Hematopoietic multipotent progenitor cell treated with erythropoietin and hydrocortisone succinate and interleukin-3 and kit ligand, for 6 days (in vitro differentiated cells): ENCODE measurements at regions not wholly inside any gene's neighbourhood (a gene's known extent, or its start where the extent isn't known, plus 50 kb on each side); places are given as distances from the start of the nearest gene placed in this dataset.
"Not testable (repeated sequence)": the region's sequence is repeated elsewhere in the genome, so short reads cannot be mapped to it uniquely, and the experiment has no call there.

ENCODE experiments used
- DNase-seq: peaks from one replicate; pipeline ENCODE4 v3.0.0-alpha.2; 2015

DNA sequence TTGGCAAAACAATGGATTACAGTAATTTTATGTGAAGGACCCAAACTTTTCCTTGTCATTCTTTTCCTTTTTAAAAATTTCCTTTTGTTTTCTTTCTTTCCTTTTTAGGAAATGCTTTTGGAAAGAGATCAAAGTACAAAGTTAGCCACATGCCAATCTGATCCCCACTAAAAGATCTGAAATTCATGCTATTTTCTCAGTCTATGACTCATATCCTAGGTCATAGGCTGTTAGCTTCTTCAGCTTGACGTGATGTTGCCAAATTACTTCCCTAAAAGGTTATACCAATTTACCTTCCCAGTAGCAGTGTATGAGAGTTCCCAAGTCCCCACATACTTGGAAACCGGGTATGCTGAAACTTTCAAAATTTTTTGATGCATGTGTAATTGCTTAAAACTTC is 355.3 kb downstream of the INSIG2 start:
- no peak for DNase-seq

DNA sequence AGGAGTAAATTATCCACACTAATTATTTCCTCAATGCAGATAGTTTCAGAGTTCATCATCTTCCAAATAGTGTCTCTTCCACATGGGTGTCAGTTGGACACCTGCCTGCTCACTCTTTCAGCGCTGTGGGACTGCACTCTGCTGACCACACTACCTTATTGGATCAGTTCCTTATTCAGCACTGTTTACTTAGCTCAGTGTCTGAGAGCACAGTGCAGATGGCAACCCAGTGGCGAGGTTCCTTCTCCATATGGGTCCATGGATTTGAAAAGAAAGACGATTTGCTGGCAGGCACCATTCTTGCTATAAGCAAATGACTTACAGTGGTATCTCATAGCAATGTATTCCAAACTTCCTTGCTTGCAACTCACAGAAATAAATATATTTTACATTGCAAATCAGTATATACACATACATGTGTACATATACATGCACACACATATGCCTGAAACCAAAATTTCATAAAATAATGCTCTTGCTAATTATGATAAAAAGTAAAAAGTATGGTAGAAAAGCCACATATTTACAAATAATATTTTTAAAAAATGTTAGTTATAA is 354.8 kb downstream of the INSIG2 start:
- no peak for DNase-seq

DNA sequence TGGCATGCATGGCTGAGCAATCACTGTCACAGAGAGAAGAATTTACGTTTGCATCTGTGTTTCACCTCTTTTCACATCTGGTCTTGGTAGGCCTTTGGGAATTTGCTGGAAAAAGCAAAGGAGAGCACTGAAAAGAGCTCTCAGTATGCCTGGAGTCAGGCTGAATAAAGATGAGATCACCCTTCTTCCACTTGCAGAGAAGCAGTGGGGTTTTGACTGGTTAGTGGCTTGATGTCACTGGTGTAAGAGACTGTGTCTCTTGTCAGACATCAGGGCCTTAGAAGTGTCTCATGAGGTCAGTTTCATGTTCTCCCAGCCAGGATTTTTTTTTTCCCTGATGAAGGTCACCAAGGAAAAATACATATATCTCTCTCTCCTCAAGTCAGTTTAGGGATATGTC is 353.8 kb downstream of the INSIG2 start:
- no peak for DNase-seq

DNA sequence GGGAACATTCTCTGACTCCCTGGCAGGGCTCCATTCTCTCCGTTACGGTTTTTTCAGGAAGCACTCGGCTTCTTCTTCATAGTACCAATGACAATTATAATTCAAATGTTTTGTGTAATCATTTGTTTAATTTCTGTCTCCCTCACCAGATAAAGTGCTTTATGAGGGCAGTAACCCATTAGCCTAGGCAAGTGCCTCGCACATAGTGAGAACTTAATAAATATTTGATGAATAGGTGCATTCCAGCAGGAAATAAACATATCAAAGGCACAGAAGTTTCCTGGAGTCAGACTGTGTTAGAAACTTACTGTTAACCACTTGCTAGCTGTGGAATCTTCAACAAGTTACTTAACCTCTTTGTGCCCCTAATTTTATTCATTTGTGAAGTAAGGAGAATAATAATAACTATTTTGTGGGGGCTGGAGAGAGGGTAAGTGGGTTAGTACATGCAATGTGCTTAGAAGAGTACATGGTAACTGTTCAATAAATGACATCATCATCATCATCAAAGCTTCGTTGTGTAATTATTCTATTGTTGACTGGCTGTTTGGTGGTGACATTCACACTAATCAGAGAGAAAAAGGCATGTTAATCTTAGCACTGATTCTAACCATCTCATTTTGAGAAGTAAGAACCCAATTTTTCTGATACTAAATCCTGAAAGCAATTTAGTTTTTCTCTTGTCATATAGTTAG is 352.3 kb downstream of the INSIG2 start:
- no peak for DNase-seq

DNA sequence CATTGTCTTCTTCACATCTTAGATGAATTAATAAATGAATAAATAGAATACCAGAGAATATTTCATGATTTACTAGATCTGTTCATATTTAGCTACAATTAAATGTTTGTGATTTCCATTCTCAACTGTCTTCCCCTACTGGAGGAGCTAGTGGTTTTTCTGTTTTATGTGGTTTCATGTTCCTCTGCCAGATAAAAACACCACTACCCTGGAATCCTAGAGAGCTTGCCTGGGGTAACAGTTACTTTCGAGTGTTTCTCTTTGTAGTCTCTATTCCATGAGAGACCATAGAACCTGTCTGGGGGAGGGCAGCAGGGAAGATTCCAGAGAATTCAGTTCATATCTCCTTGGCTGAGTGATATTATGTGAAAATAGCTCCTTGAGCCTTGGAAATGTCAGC is 349.2 kb downstream of the INSIG2 start:
- no peak for DNase-seq

DNA sequence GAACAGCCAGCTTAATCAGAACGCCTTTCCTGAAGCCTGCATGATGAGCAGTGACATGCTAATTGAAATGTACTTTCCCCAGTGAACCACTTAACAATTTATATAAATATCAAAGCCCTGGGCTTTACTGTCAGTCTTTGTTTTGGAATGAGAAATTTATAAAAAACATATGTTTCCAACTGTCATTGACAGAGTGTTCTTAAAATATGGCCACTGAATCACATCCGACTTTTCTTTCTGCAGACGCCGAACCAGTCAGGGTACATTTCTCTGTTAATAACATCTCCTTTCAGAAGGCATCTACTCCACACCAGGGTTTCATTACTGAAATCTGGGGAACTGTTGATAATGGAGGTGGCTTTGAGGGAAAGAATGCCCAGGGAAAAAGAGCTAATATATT is 343.7 kb downstream of the INSIG2 start:
- DNase-seq, result no peak

DNA sequence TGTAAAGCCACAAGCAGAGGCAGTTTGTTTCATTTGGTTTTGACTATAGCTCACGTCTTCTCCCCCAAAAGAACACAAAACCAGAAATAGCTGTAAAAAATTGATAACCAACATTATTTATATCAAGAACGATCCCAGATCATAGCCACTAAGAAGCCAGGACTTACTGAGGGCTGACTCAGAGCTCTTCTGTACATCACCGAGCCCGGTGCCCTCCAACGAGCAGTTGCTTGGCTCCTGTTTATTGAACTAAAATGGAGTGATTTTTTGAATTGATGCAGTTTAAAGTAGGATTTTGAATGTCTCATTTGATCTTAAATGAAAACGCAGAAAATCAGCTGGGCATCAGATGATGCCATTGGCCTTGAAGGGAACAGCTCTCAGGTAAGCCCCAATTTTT is 343.3 kb downstream of the INSIG2 start:
- no peak for DNase-seq

DNA sequence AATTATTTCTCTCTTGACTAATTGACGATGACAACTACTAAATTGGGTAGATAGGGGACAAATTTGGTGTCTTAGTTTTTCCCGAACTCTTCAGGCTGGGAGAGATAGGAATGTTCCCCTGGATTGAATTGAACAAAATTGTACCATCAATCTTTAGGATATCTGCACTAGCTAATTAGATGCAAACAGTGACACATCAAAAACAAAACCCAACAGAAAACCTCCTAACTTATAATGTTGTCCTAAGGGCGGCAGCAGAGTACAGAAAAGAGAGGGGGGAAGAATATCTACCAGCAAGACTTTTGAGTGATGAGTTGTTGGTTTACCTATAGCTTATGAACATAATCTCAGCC is 342.9 kb downstream of the INSIG2 start:
- no peak for DNase-seq

DNA sequence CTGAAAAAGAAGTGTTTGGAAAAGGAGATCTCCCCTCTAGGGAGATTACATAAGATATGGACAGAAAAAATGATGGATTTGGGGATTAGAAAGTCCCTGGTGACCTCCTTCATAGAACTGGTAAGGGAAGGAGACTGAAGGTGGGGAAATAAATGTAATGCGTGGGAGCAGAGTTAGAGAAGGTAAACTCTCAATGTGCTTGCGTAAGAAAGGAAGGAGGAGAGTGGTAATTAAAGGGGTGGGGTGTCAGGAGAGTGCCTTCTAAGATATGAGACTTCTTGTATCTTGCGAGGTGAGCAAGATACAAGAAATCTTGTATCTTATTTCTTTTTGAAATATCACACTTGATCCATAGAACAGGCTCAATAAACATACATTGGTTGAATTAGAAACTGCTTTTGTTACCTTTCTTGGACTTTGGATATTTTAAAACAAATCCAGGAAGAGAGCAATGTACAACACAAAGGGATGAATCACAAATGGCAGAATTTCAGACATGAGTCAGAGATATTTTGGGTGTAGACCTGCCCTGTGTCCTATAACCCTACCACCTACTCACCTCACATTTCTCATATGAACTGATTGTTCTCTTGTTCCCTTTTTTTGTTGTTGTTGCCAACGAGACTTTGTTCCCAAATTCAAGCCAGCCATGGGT is 342.4 kb downstream of the INSIG2 start:
- no peak for DNase-seq

DNA sequence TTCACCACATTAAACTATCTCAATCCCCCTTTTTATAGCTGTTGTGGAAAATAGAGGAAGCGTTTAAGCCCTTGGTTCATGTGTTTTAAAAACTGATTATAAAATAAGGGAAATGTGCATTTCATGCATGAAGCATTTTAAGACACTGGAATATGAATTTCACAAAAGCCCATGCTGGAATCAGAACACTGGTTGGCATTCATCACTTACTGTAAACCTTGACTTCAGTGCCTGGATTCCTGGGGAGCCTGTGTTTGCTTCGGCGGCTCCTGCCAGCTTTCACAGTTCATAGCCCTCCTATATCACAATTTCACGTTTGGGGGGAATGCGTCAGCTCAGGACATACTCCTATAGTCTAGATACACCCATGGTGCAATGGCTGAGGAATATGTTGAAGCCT is 336.9 kb downstream of the INSIG2 start:
- DNase-seq, result no peak

DNA sequence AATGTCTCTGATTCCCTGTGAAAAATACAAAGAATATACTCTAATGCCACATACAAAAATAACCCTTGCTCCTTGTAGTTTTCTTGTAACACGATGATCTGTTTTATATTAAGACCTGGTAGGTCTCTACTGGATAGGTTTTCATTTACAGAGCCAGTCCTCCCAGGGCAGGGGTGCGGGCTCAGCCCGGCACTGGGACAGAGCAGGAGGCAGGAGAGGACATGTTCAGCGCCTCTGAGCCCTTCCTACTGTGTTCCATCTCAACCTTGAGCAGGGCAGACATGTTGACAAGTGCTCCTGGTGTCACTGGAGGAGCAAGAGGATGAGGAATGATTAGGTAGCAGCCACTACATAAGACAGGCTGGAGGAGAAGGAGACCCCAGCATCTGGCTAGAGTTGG is 335.5 kb downstream of the INSIG2 start:
- no peak for DNase-seq

DNA sequence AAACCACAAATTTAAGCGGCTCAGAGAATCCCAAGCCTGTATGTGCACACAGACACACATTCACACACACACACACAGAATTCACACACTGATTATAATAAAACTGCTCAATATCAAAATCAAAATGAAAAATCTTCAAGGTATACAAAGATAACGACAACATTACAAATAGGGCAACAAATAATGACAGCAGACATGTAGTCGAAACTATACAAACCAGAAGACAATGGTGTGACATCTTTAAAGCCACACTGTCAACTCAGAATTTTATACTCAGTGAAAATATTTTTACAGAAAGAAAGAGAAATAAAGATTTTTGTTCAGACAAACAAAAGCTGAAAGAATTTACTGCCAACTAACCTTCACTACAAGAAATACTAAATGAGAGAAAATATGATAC is 333.4 kb downstream of the INSIG2 start:
- DNase-seq, result no peak

DNA sequence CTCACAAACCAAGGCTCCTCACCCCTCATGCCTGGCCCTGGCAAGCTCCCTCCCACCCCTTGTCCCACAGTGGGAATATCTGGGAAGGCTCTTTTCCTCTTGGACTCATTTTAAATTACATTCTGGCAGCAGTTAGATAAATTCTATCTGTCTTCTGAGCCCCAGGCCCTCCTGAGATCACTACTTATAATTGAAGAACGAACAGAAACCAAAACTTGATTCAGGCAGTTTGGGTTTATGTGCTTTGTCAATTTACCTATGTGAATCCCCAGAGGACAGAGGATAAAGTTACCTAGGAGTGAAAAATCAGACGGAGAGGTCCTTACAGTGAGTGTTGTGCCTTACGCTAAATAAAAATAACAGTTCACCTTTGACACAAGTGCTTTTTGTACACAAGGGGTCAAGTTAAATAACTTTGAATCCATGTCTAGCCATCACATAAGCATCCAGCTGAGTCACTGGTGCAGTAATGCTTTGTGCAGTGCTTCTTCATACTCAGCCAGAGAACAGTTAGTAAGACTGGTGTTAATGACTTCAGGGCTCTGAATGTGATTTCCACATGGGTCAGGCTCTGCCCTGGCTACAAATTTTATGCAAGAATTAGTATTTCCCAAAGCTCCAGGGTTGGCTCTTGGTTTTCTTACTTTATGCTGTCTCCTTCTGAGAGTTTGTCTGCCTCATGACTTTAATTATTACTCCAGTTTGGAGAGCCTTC is 329.3 kb downstream of the INSIG2 start:
- no peak for DNase-seq

DNA sequence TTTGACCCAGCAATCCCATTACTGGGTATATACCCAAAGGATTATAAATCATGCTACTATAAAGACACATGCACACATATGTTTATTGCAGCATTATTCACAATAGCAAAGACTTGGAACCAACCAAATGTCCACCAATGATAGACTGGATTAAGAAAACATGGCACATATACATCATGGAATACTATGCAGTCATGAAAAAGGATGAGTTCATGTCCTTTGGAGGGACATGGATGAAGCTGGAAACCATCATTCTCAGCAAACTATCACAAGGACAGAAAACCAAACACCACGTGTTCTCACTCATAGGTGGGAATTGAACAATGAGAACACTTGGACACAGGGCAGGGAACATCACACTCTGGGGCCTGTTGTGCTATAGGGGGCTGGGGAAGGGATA is 326.9 kb downstream of the INSIG2 start:
- DNase-seq, result not testable (repeated sequence)

DNA sequence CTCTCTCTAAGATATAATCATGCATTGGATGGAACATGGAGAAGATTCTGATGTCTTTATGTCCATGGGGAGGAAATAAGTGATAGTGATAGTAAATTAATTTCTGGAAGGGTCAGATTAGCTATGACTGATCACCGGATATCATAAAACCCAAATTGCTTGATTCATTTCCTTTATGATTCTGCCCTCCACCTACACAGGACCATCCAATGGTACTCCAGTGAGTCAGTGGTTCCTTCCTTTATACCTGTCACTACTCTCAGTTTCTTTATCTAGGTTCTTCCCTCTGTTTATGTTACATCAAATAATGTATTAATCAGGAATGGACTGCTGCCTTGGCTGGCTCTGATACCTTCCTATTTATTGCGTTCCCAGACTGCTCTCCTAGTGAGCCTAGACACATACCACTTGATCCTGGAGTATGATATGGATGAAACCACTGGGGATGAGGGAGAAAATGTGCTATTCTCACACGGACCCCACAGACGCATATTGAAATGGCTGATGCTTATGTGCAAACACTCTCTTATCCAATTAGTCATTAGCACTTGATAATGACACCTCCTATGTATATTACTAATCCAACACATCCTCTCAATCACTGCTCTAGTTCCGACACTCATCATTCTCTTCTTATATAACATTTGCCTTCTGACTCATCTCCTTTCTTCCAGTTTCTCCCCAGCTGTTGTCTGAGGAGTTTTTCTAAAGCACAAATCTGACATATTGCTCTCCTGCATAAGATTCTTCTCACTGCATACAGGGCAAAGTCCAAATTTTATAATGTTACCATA is 315.6 kb downstream of the INSIG2 start:
- DNase-seq, result no peak

DNA sequence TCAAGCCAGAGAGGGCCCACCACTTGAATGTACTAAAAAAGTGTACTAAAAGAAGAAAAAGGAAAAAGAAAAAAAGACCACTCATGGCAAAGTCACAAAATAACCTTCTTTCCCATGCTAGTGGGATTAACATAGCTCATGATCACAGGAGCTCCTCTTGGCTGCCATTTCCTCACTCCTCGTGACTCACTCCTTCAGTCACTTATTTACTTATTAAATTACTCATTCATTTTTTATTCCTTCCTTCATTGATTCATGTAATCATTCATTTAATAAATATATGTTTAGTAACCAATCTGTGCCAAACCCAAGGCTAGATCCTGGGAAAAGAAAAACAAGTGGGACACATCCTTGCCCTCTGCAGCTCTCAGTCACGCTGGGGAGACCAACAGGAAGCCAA is 300.5 kb downstream of the INSIG2 start:
- no peak for DNase-seq

DNA sequence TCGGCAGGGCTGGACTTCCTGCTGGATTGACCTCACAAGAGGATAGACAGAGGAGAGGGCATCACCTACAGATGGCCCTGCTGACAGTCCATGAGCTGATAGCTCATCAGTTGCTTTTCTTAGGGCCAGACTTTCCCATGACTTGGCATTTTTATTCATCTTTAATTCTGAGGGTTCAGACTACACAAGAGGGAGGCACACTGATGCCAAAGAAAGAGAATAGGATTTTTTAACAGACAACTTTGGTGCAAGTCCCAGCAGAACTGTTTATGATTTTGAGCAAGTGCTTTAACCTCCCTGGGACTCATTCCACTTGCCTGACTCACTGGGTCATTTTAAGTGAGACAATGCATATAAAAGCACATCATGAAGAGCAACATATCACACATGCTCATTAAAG is 299.2 kb downstream of the INSIG2 start:
- no peak for DNase-seq

DNA sequence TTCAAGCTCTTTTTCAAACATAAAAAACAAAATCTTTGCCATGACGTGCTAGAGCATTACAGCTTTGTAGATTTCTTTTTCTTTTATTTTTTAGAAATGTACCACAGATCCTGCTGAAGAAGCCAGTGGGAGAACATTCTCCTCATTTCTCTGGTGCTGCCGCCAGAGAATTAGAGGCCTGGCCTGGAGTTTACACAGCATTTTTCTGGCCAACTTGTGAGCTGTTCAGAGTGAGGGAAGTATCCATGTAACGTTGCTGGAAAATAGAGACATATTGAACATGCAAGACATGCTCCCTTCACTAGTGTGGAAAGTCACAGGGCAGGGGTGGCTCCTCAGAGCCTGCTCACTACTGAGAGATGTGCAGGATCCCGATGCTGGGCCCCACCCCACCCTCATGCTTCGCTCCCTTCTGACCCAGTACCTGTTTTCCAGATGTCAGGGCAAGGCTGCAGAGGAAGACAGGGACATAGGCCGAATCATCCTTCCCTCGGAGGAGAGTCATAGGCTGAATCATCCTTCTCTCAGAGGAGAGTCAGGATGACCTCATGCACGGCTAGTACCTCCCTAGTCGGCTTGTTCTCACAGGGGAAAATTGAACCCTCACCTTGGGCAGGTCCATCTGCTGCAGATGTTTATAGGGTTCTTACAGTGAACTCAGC is 298.5 kb downstream of the INSIG2 start:
- DNase-seq, result no peak

DNA sequence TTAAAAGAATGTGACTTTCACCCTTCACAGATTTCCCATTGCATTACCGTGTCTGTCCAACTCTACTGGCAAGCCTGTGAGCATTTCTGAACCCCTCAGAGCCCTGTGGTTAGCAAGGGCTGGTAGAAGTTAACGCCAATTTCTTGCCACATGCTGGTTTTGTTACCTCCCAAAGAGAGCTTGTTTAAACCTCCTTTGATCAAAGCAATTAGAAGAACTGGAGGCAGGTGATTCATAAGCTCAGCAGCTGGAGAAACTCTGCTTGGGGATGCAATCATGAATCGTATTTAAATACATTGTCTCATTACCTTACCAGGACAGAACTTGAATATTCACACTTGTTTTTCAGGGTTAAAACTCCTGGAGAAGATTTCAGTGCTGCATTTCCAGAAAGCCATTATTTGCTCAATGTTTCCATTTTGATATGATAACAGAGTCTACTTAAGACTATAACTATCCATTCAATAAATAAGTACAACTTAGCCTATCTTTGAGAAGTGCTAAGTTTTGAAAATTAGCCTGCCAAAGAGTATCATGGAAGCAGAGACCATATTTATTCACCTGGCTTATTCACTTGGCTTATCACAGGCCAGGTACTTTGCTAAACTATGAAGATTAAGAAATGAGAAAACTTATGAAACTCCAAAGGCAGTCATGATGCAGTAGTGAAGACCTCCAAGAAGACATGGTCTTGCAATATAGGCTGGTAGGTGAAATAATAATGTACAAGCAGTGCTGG is 292.8 kb downstream of the INSIG2 start:
- no peak for DNase-seq

DNA sequence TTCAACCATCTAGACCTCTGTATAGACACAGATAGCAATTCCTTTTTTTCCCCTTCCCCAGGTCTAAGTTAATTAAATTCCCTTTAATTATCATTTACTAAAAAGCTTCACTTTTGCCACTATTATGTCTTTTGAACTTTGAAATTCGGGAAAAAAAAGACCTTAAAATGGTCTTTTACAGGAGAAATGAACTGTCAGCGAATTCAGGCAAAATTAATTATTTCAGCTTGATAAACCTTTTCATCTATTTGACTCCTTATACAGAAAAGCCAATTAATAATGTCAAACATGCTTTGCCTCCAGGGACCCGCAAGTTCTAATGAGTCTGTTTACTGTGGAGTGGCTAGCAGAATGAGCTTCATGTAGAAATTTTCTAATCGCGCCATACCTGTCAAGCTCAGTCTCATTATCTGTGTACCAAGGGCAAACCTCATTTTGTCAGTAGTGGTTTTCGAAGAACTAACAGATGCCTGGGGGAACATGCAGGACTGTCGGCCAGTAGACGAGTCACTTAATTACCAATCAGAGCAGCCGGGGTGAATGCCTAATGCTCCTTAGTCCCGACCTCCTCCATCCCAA is 287.7 kb downstream of the INSIG2 start:
- no peak for DNase-seq

DNA sequence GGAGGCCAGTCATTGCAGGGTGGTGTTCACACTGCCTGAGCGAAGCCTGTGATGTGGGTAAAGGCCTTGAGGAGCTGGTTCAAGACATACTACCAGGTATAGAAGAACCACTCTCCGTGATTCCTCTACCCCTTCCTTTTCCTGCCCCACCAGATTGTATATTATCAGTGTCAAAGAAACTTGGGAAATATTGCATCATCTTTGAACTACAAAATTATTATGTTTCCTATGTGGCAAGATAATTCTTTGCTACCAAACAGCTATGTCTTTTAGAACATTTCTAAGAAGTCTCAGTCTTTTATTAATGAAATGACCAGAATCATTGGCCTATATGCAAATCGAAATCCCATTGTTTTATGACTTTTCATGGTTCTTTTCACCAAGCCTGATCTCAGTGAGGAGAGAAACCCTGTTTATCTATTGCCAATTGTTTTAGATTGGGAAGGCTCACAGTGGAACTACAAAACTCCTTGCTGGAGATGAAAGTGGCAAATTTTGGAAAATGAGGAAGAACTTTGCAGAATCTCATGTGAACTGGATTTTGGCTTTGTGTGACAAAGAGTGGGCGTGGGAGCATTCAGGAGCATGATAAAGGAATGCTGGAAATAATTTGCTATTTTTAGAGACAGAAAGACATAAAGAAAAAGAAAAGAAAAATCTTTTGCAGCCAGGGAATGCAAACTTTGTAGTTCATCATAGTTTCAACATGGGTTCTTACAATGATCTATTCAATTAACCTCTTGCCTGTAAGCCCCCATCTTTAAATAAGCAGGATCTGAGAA is 286.9 kb downstream of the INSIG2 start:
- DNase-seq, result no peak
